ENCODE measurements at regions not wholly inside any gene's neighbourhood (a gene's known extent, or its start where the extent isn't known, plus 50 kb on each side); places are given as distances from the start of the nearest gene placed in this dataset.
"Not testable (repeated sequence)": the region's sequence is repeated elsewhere in the genome, so short reads cannot be mapped to it uniquely, and the experiment has no call there.

- Mint-ChIP-seq H3K4me3 (ENCODE audit: unreplicated experiment) (no peak overlapping the region), H3K4me1 (ENCODE audit: low read depth) (no peaks in the 10 kb centered on the region), H3K27me3 (ENCODE audit: low read depth) (peaks cover 12% of the 10 kb centered on the region), H3K9me3 (ENCODE audit: low read depth) (peaks cover 36% of the 10 kb centered on the region), H3K36me3 (ENCODE audit: low read depth) (peaks cover 8% of the 10 kb centered on the region), H3K27ac (ENCODE audit: unreplicated experiment) (no peak overlapping the region)
- TF ChIP-seq CTCF (IDR thresholded peaks at IDR 0.05), result no peak
- DNase-seq (ENCODE audit: low spot score), result no peak
Observed at GRCh38 chr12:56862264-56862663, 71.9 kb downstream of the SDR9C7 start.

GRCh38 chr12:56853392-56853978 lies 80.7 kb downstream of the SDR9C7 start:
- DNase-seq (ENCODE audit: low spot score); H3K4me3 Mint-ChIP-seq (ENCODE audit: unreplicated experiment); H3K4me1 Mint-ChIP-seq (ENCODE audit: low read depth); H3K27ac Mint-ChIP-seq (ENCODE audit: unreplicated experiment); H3K36me3 Mint-ChIP-seq (ENCODE audit: low read depth): not testable (repeated sequence)
- peaks cover 17% of the 10 kb centered on the region for H3K9me3 Mint-ChIP-seq (ENCODE audit: low read depth)
- H3K27me3 Mint-ChIP-seq (ENCODE audit: low read depth), result peaks cover 24% of the 10 kb centered on the region

- H3K27ac Mint-ChIP-seq (ENCODE audit: unreplicated experiment), result no peak overlapping the region
- no peaks in the 10 kb centered on the region for H3K36me3 Mint-ChIP-seq (ENCODE audit: low read depth)
- H3K9me3 Mint-ChIP-seq (ENCODE audit: low read depth), result peaks cover 14% of the 10 kb centered on the region
- DNase-seq (ENCODE audit: low spot score), result no peak
- H3K27me3 Mint-ChIP-seq (ENCODE audit: low read depth), result peaks cover 17% of the 10 kb centered on the region
- no peak overlapping the region for H3K4me3 Mint-ChIP-seq (ENCODE audit: unreplicated experiment)
- no peak for TF ChIP-seq CTCF (IDR thresholded peaks at IDR 0.05)
- H3K4me1 Mint-ChIP-seq (ENCODE audit: low read depth), result no peaks in the 10 kb centered on the region
Observed at GRCh38 chr12:56851462-56851861, 82.7 kb downstream of the SDR9C7 start.

GRCh38 chr12:56840922-56841321 lies 77.8 kb downstream of the HSD17B6 start:
- no peaks in the 10 kb centered on the region for H3K9me3 Mint-ChIP-seq (ENCODE audit: low read depth)
- no peaks in the 10 kb centered on the region for H3K36me3 Mint-ChIP-seq (ENCODE audit: low read depth)
- peaks cover 53% of the 10 kb centered on the region for H3K4me1 Mint-ChIP-seq (ENCODE audit: low read depth)
- no peaks in the 10 kb centered on the region for H3K27me3 Mint-ChIP-seq (ENCODE audit: low read depth)
- no peak for TF ChIP-seq CTCF (IDR thresholded peaks at IDR 0.05)
- DNase-seq (ENCODE audit: low spot score), result no peak
- H3K27ac Mint-ChIP-seq (ENCODE audit: unreplicated experiment), result peak overlapping the region; percentile 75
- H3K4me3 Mint-ChIP-seq (ENCODE audit: unreplicated experiment), result no peak overlapping the region

GRCh38 chr12:56839915-56840325 lies 76.8 kb downstream of the HSD17B6 start:
- peaks cover 56% of the 10 kb centered on the region for H3K4me1 Mint-ChIP-seq (ENCODE audit: low read depth)
- no peaks in the 10 kb centered on the region for H3K9me3 Mint-ChIP-seq (ENCODE audit: low read depth)
- TF ChIP-seq CTCF (IDR thresholded peaks at IDR 0.05), result peak; percentile 59
- H3K27me3 Mint-ChIP-seq (ENCODE audit: low read depth), result no peaks in the 10 kb centered on the region
- no peaks in the 10 kb centered on the region for H3K36me3 Mint-ChIP-seq (ENCODE audit: low read depth)
- no peak overlapping the region for H3K4me3 Mint-ChIP-seq (ENCODE audit: unreplicated experiment)
- DNase-seq (ENCODE audit: low spot score), result no peak
- no peak overlapping the region for H3K27ac Mint-ChIP-seq (ENCODE audit: unreplicated experiment)

GRCh38 chr12:56839489-56839848 lies 76.3 kb downstream of the HSD17B6 start:
- no peak for TF ChIP-seq CTCF (IDR thresholded peaks at IDR 0.05)
- no peaks in the 10 kb centered on the region for H3K27me3 Mint-ChIP-seq (ENCODE audit: low read depth)
- DNase-seq (ENCODE audit: low spot score), result no peak
- H3K9me3 Mint-ChIP-seq (ENCODE audit: low read depth), result no peaks in the 10 kb centered on the region
- H3K36me3 Mint-ChIP-seq (ENCODE audit: low read depth), result no peaks in the 10 kb centered on the region
- no peak overlapping the region for H3K4me3 Mint-ChIP-seq (ENCODE audit: unreplicated experiment)
- H3K4me1 Mint-ChIP-seq (ENCODE audit: low read depth), result peaks cover 56% of the 10 kb centered on the region
- peak overlapping the region; percentile 15 for H3K27ac Mint-ChIP-seq (ENCODE audit: unreplicated experiment)
